ENCODE measurements at regions not wholly inside any gene's neighbourhood (a gene's known extent, or its start where the extent isn't known, plus 50 kb on each side); places are given as distances from the start of the nearest gene placed in this dataset.
"Not testable (repeated sequence)": the region's sequence is repeated elsewhere in the genome, so short reads cannot be mapped to it uniquely, and the experiment has no call there.

DNA sequence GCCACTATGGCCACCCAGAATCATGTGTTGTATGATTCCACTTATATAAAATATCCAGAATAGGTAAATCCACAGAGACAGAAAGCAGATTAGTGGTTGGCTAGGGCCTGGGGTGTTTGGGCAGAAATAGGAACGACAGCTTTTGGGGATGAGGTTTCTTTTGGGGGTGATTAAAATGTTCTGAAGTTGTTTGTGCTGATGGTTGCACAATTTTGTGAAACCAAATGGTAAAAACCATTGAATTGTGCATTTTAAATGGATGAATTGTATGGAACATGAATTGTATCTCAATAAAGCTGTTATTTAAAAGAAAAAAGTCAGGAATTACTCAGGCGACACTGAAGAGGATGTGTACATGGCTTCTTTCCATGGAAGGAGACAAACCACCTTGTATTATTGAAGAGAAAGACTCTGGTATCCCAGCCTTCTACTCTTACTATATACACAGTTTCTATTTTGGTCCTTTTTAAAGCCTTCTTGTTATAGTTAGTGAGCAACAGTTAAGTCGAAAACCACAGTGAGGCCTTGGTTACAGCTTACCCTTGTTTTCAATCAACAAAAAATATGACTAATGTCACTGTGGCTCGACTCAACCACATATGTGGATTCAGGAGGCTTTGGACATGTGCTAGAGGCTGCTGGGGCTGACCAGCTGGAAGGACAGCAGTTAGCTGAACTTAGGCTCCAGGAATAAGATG is 57.1 kb upstream of the KMT2E start:
- peak; percentile 14 for DNase-seq (ENCODE audit: low read depth)

DNA sequence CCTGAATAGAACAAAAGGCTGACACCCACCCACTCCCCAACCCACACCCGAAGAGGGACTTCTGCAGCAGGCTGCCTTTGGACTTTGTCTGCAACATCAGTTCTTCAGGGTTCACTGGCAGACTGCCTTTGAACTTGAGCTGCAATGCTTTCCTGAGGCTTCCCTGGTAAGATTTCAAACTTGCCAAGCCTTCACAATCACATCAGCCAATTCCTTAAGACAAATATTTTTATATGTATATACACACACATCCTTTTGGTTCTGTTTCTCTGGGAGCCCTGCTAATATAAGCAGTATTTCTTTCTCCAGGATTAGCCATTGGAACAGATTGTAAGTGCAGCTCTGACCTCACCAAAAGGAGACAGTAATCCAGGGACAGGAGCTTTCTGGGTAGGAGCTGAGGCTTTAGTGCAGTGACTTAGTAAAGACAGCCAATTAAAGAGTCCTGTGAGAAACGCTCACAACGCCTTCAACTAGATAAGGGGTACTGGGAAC is 55.6 kb upstream of the KMT2E start:
- DNase-seq (ENCODE audit: low read depth): no peak

- DNase-seq (ENCODE audit: low read depth): not testable (repeated sequence)
These were observed 54.5 kb upstream of the KMT2E start for GRCh38 chr7:104959483-104959882.

- DNase-seq (ENCODE audit: low read depth): no peak
These were observed 53.1 kb upstream of the KMT2E start for GRCh38 chr7:104960741-104961448.

DNA sequence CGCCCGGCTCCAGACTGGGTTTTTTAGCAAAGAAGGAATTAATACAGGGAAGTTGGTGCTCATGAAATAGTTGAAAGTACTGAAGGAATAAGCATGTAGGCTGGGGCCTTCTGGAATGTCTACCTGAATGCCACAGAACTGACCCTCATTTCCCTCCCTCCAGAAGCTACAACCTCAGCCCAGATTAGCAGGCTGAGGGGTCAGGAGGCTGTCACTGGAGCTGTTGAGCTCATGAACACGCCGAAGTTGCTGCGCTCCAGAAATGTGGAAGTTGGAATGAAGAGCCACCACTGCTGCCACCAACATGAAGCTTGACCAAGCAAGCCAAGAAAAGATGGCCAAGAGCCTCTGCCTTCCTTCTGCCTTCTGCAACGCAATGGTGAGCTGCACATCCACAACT is 52.2 kb upstream of the KMT2E start:
- no peak for DNase-seq (ENCODE audit: low read depth)

DNA sequence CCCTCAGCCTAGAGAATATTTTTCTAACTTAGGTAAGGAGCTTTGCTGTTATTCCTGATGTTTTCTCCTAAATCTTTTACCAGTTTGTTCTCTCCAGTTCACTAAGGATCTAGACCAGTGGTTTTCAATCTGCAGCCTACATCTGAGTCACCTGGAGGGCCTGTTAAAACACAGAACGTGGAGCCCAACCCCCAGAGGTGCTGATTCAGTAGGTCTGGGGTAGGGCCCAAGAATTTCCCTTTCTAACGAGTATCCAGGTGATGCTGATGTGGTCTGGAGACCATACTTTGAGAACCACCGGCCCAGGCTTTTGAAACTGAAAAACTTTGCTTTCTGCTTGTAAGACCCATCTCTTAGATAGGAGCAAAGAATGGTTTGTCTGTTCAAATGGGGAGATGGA is 51.2 kb upstream of the KMT2E start:
- no peak for DNase-seq (ENCODE audit: low read depth)

GRCh38 chr7:104963378-104963990 is 50.5 kb upstream of the KMT2E start:
- DNase-seq (ENCODE audit: low read depth): no peak

GRCh38 chr7:104963991-104964385 is 50.0 kb upstream of the KMT2E start:
- DNase-seq (ENCODE audit: low read depth): no peak

Measured in activated T-cell treated with anti-CD3 and anti-CD28 coated beads for 48 hours (primary cell).